WTC11 (cell line): ENCODE measurements at regions not wholly inside any gene's neighbourhood (a gene's known extent, or its start where the extent isn't known, plus 50 kb on each side); places are given as distances from the start of the nearest gene placed in this dataset.

Source experiments
- ATAC-seq: fragments of 200-7000 bp; cut with Tn5 transposase; 2 replicates; pipeline ENCODE4 v1.10.0; 2021; ENCODE audit warnings: mild to moderate bottlenecking, moderate library complexity
- CTCF ChIA-PET: fragments of 300-600 bp; sonication (Branson Sonifier 250); formaldehyde crosslinking; loops from one replicate; lab custom pipeline; 2021; ENCODE audit warnings: antibody characterized with exemption; lab: Charles Lee
- POLR2A ChIA-PET: fragments of 350-600 bp; sonication (Branson Sonifier 250); formaldehyde crosslinking; loops from one replicate; lab custom pipeline; 2021; ENCODE audit warnings: antibody characterized with exemption; lab: Charles Lee
- DNase-seq: peaks from one replicate; pipeline ENCODE4 v3.0.0; 2021; ENCODE audit warnings: low spot score
- H3K27ac Mint-ChIP-seq: 2 replicates; pipeline ENCODE4 v1.8.0; 2021; ENCODE audit warnings: mixed read lengths
- H3K27me3 Mint-ChIP-seq: 2 replicates; pipeline ENCODE4 v1.8.0; 2021; ENCODE audit warnings: low read depth, mild to moderate bottlenecking, moderate library complexity, mixed read lengths
- H3K36me3 Mint-ChIP-seq: 2 replicates; pipeline ENCODE4 v1.8.0; 2021; ENCODE audit warnings: mixed read lengths
- H3K4me1 Mint-ChIP-seq: 2 replicates; pipeline ENCODE4 v1.8.0; 2022; ENCODE audit warnings: mixed read lengths
- H3K4me3 Mint-ChIP-seq: 2 replicates; pipeline ENCODE4 v1.8.0; 2021; ENCODE audit warnings: mild to moderate bottlenecking, moderate library complexity, mixed read lengths
- H3K9me3 Mint-ChIP-seq: 2 replicates; pipeline ENCODE4 v1.8.0; 2021; ENCODE audit warnings: mixed read lengths
- ETV6 ChIP-seq: sonication (generic); formaldehyde crosslinking; IDR thresholded peaks from 2 replicates; pipeline ENCODE4 v1.8.1; 2022; ENCODE audit warnings: mild to moderate bottlenecking, missing genetic modification reagents
- FOXP1 ChIP-seq: sonication (generic); formaldehyde crosslinking; IDR thresholded peaks from 2 replicates; pipeline ENCODE4 v1.8.0; 2022; ENCODE audit warnings: missing genetic modification reagents, mild to moderate bottlenecking, moderate library complexity, borderline replicate concordance
- GABPB1 ChIP-seq: sonication (generic); formaldehyde crosslinking; IDR thresholded peaks from 2 replicates; pipeline ENCODE4 v1.8.1; 2023; ENCODE audit warnings: mild to moderate bottlenecking, missing genetic modification reagents
- IRF2 ChIP-seq: sonication (generic); formaldehyde crosslinking; IDR thresholded peaks from 2 replicates; pipeline ENCODE4 v1.8.0; 2022; ENCODE audit warnings: low read depth, missing genetic modification reagents, borderline replicate concordance
- NR3C1 ChIP-seq: sonication (generic); formaldehyde crosslinking; conservative IDR thresholded peaks from 2 replicates; pipeline ENCODE4 v1.8.1; 2023; ENCODE audit warnings: low read depth, mild to moderate bottlenecking, missing genetic modification reagents
- SMAD4 ChIP-seq: sonication (generic); formaldehyde crosslinking; IDR thresholded peaks from 2 replicates; pipeline ENCODE4 v1.8.0; 2022; ENCODE audit warnings: mild to moderate bottlenecking, missing genetic modification reagents
- TP53 ChIP-seq: sonication (generic); formaldehyde crosslinking; IDR thresholded peaks from 2 replicates; pipeline ENCODE4 v1.8.1; 2023; ENCODE audit warnings: mild to moderate bottlenecking, missing genetic modification reagents
- ZNF219 ChIP-seq: sonication (generic); formaldehyde crosslinking; IDR thresholded peaks from 2 replicates; pipeline ENCODE4 v1.8.0; 2023; ENCODE audit warnings: missing genetic modification reagents, mild to moderate bottlenecking, borderline replicate concordance
- ZNF317 ChIP-seq: sonication (generic); formaldehyde crosslinking; IDR thresholded peaks from 2 replicates; pipeline ENCODE4 v1.8.1; 2023; ENCODE audit warnings: low read depth, mild to moderate bottlenecking, moderate library complexity, missing genetic modification reagents, borderline replicate concordance
- ZNF416 ChIP-seq: fragments of 250-450 bp; sonication (Bioruptor Pico); IDR thresholded peaks from 2 replicates; pipeline ENCODE4 v1.9.0; 2021; ENCODE audit warnings: mild to moderate bottlenecking, inconsistent platforms
- ZNF671 ChIP-seq: fragments of 250-450 bp; sonication (Bioruptor Pico); IDR thresholded peaks from 2 replicates; pipeline ENCODE4 v1.8.0; 2021; ENCODE audit warnings: mild to moderate bottlenecking
- TF ChIP-seq, protein P1 (sequence below): fragments of 250-450 bp; sonication (Bioruptor Pico); conservative IDR thresholded peaks from 2 replicates; pipeline ENCODE4 v1.9.0; 2021; ENCODE audit warnings: mild to moderate bottlenecking
- TF ChIP-seq, protein P2 (sequence below): sonication (generic); formaldehyde crosslinking; IDR thresholded peaks from 2 replicates; pipeline ENCODE4 v1.8.1; 2023; ENCODE audit warnings: mild to moderate bottlenecking, missing genetic modification reagents
- TF ChIP-seq, protein P3 (sequence below): sonication (generic); formaldehyde crosslinking; IDR thresholded peaks from 2 replicates; pipeline ENCODE4 v1.8.0; 2022; ENCODE audit warnings: mild to moderate bottlenecking, missing genetic modification reagents
- TF ChIP-seq, protein P4 (sequence below): sonication (generic); formaldehyde crosslinking; IDR thresholded peaks from 2 replicates; pipeline ENCODE4 v1.8.1; 2022; ENCODE audit warnings: missing genetic modification reagents, borderline replicate concordance
- TF ChIP-seq, protein P5 (sequence below): fragments of 250-450 bp; sonication (Bioruptor Pico); IDR thresholded peaks from 2 replicates; pipeline ENCODE4 v2.1.2; 2022; ENCODE audit warnings: mild to moderate bottlenecking, moderate library complexity
- TF ChIP-seq, protein P6 (sequence below): sonication (generic); formaldehyde crosslinking; IDR thresholded peaks from 2 replicates; pipeline ENCODE4 v1.8.1; 2023; ENCODE audit warnings: mild to moderate bottlenecking, missing genetic modification reagents, moderate library complexity
- TF ChIP-seq, protein P7 (sequence below): fragments of 250-450 bp; sonication (Bioruptor Pico); IDR thresholded peaks from 2 replicates; pipeline ENCODE4 v1.9.0; 2021; ENCODE audit warnings: mild to moderate bottlenecking, borderline replicate concordance

DNA sequence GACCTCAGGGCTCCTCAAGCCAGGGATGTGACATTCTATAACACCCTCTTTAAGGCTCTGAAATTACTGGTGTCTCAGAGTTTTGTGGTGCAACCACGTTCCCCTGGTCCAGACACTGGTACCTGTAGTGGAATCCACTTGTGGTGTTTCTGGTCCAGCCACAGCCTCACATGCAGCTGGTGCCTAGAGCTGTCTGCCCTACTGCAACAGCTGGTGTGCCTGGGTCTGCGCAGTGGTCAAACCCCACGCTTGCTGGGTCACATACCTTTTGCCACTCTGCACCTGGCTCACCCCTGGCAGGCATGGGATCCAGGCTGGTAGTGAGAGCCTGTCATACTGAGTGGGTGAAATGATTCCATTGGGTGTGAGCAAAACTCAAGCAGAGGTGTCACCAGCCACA, 1230.2 kb upstream of the EYS start:
- H3K4me3 Mint-ChIP-seq, result no peak overlapping the region
- TF ChIP-seq IRF2 (CRISPR knock-in tag), result no peak
- no peak for TF ChIP-seq ETV6
- TF ChIP-seq, protein P1, sequence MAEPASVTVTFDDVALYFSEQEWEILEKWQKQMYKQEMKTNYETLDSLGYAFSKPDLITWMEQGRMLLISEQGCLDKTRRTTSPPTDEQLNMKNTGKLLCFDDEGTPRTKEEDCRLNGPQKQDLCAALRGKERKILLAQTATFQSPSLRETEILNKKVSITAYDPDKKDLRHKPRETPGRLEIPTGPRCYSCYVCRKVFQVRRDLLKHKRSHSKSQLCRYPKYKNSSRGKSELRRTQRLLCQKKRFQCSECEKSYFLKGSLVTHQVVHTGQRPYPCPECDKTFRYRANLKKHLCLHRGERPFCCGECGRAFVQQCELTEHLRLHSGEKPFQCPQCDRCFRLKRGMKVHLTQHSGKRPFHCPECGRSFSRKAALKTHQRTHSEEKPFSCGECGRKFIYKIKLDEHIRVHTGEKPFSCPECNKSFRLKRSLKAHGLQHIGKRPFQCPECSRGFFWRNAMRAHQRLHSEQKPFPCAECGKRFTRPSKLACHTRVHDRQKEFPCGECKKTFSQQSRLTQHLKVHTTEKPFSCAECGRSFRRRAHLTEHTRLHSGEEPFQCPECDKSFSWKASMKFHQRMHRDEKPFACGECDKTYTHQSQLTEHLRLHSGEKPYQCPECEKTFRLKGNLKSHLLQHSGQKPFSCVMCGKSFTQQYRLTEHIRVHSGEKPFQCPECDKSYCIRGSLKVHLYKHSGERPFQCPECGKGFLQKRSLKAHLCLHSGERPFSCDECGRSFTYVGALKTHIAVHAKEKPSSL (CRISPR knock-in tag), result no peak
- TF ChIP-seq ZNF671 (CRISPR knock-in tag), result no peak
- peaks cover 12% of the 10 kb centered on the region for H3K27me3 Mint-ChIP-seq
- peaks cover 44% of the 10 kb centered on the region for H3K9me3 Mint-ChIP-seq
- ATAC-seq (no peak), DNase-seq (no peak)
- H3K36me3 Mint-ChIP-seq, result peaks cover 23% of the 10 kb centered on the region
- POLR2A ChIA-PET, result no interaction called here
- no peaks in the 10 kb centered on the region for H3K4me1 Mint-ChIP-seq
- H3K27ac Mint-ChIP-seq, result no peak overlapping the region
- CTCF ChIA-PET, result no interaction called here

DNA sequence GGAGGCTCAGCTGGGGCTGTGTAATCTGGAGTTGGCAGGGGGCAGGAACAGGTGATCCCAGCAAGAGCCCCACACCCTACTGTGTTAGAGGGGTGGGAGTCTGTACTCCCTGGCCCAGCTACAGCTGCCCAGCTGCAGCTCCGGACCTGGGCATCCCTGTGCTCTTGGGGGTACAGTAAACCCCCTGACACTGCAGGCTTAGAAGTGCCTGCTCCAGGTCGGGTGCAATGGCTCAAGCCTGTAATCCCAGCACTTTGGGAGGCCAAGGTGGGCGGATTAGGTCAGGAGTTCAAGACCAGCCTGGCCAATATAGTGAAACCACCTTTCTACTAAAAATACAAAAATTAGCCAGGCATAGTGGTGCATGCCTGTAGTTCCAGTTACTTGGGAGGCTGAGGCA, 1228.6 kb upstream of the EYS start:
- TF ChIP-seq, protein P2, sequence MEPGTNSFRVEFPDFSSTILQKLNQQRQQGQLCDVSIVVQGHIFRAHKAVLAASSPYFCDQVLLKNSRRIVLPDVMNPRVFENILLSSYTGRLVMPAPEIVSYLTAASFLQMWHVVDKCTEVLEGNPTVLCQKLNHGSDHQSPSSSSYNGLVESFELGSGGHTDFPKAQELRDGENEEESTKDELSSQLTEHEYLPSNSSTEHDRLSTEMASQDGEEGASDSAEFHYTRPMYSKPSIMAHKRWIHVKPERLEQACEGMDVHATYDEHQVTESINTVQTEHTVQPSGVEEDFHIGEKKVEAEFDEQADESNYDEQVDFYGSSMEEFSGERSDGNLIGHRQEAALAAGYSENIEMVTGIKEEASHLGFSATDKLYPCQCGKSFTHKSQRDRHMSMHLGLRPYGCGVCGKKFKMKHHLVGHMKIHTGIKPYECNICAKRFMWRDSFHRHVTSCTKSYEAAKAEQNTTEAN (CRISPR knock-in tag), result no peak
- TF ChIP-seq TP53 (no peak), FOXP1 (no peak), ZNF416 (no peak), GABPB1 (CRISPR knock-in tag) (no peak), ZNF317 (CRISPR knock-in tag) (no peak)
- TF ChIP-seq, protein P3, sequence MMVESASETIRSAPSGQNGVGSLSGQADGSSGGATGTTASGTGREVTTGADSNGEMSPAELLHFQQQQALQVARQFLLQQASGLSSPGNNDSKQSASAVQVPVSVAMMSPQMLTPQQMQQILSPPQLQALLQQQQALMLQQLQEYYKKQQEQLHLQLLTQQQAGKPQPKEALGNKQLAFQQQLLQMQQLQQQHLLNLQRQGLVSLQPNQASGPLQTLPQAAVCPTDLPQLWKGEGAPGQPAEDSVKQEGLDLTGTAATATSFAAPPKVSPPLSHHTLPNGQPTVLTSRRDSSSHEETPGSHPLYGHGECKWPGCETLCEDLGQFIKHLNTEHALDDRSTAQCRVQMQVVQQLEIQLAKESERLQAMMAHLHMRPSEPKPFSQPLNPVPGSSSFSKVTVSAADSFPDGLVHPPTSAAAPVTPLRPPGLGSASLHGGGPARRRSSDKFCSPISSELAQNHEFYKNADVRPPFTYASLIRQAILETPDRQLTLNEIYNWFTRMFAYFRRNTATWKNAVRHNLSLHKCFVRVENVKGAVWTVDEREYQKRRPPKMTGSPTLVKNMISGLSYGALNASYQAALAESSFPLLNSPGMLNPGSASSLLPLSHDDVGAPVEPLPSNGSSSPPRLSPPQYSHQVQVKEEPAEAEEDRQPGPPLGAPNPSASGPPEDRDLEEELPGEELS (CRISPR knock-in tag), result no peak
- TF ChIP-seq, protein P4, sequence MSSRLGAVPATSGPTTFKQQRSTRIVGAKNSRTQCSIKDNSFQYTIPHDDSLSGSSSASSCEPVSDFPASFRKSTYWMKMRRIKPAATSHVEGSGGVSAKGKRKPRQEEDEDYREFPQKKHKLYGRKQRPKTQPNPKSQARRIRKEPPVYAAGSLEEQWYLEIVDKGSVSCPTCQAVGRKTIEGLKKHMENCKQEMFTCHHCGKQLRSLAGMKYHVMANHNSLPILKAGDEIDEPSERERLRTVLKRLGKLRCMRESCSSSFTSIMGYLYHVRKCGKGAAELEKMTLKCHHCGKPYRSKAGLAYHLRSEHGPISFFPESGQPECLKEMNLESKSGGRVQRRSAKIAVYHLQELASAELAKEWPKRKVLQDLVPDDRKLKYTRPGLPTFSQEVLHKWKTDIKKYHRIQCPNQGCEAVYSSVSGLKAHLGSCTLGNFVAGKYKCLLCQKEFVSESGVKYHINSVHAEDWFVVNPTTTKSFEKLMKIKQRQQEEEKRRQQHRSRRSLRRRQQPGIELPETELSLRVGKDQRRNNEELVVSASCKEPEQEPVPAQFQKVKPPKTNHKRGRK (CRISPR knock-in tag), result no peak
- TF ChIP-seq, protein P5, sequence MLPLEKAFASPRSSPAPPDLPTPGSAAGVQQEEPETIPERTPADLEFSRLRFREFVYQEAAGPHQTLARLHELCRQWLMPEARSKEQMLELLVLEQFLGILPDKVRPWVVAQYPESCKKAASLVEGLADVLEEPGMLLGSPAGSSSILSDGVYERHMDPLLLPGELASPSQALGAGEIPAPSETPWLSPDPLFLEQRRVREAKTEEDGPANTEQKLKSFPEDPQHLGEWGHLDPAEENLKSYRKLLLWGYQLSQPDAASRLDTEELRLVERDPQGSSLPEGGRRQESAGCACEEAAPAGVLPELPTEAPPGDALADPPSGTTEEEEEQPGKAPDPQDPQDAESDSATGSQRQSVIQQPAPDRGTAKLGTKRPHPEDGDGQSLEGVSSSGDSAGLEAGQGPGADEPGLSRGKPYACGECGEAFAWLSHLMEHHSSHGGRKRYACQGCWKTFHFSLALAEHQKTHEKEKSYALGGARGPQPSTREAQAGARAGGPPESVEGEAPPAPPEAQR (CRISPR knock-in tag), result no peak
- TF ChIP-seq, protein P6, sequence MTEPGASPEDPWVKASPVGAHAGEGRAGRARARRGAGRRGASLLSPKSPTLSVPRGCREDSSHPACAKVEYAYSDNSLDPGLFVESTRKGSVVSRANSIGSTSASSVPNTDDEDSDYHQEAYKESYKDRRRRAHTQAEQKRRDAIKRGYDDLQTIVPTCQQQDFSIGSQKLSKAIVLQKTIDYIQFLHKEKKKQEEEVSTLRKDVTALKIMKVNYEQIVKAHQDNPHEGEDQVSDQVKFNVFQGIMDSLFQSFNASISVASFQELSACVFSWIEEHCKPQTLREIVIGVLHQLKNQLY, result no peak
- TF ChIP-seq, all 79 proteins: peak for 0
- H3K36me3 Mint-ChIP-seq, result peaks cover 24% of the 10 kb centered on the region
- H3K27ac Mint-ChIP-seq, result no peak overlapping the region
- ATAC-seq (no peak), DNase-seq (no peak)
- POLR2A ChIA-PET, result no interaction called here
- H3K4me3 Mint-ChIP-seq, result no peak overlapping the region
- peaks cover 12% of the 10 kb centered on the region for H3K27me3 Mint-ChIP-seq
- H3K4me1 Mint-ChIP-seq, result no peaks in the 10 kb centered on the region
- H3K9me3 Mint-ChIP-seq, result peaks cover 45% of the 10 kb centered on the region
- CTCF ChIA-PET, result no interaction called here

DNA sequence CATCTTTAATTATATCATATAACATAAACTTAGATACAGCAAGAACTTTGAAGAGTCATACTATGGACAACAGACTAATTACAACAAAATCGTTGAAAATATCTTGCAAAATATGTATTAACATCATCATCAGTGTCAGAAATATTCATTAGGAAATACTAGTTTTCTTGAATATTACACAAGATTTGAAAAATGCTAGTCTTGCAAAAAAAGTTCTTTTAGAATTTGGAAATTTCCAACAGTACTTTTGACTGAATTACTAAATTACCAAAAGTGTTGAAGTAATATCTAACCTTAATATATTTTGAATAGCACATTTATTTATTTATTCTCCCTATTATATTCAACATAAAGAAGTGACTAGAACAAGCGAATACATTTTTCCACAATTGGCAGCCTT, 1224.8 kb upstream of the EYS start:
- ATAC-seq (no peak), DNase-seq (no peak)
- Mint-ChIP-seq H3K27ac (no peak overlapping the region), H3K4me3 (no peak overlapping the region), H3K27me3 (peaks cover 9% of the 10 kb centered on the region), H3K9me3 (peaks cover 62% of the 10 kb centered on the region), H3K36me3 (peaks cover 45% of the 10 kb centered on the region), H3K4me1 (no peaks in the 10 kb centered on the region)
- ChIA-PET CTCF (no interaction called here), POLR2A (no interaction called here)
- TF ChIP-seq, protein P7, sequence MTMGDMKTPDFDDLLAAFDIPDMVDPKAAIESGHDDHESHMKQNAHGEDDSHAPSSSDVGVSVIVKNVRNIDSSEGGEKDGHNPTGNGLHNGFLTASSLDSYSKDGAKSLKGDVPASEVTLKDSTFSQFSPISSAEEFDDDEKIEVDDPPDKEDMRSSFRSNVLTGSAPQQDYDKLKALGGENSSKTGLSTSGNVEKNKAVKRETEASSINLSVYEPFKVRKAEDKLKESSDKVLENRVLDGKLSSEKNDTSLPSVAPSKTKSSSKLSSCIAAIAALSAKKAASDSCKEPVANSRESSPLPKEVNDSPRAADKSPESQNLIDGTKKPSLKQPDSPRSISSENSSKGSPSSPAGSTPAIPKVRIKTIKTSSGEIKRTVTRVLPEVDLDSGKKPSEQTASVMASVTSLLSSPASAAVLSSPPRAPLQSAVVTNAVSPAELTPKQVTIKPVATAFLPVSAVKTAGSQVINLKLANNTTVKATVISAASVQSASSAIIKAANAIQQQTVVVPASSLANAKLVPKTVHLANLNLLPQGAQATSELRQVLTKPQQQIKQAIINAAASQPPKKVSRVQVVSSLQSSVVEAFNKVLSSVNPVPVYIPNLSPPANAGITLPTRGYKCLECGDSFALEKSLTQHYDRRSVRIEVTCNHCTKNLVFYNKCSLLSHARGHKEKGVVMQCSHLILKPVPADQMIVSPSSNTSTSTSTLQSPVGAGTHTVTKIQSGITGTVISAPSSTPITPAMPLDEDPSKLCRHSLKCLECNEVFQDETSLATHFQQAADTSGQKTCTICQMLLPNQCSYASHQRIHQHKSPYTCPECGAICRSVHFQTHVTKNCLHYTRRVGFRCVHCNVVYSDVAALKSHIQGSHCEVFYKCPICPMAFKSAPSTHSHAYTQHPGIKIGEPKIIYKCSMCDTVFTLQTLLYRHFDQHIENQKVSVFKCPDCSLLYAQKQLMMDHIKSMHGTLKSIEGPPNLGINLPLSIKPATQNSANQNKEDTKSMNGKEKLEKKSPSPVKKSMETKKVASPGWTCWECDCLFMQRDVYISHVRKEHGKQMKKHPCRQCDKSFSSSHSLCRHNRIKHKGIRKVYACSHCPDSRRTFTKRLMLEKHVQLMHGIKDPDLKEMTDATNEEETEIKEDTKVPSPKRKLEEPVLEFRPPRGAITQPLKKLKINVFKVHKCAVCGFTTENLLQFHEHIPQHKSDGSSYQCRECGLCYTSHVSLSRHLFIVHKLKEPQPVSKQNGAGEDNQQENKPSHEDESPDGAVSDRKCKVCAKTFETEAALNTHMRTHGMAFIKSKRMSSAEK (CRISPR knock-in tag), result no peak
- TF ChIP-seq ZNF671 (CRISPR knock-in tag), result no peak
- TF ChIP-seq SMAD4, result no peak
- TF ChIP-seq ZNF416, result no peak
- TF ChIP-seq ZNF219 (CRISPR knock-in tag), result no peak
- TF ChIP-seq NR3C1 (CRISPR knock-in tag), result no peak
